Stimulated activated CD8-positive, alpha-beta memory T cell treated with anti-CD3 and anti-CD28 coated beads, Interleukin-7, amount 100 ng/mL, for 48 hours (primary cell): ENCODE measurements at regions not wholly inside any gene's neighbourhood (a gene's known extent, or its start where the extent isn't known, plus 50 kb on each side); places are given as distances from the start of the nearest gene placed in this dataset.
"Not testable (repeated sequence)": the region's sequence is repeated elsewhere in the genome, so short reads cannot be mapped to it uniquely, and the experiment has no call there.

Experiments used
- DNase-seq, 2 donors: peaks; one replicate each; pipeline ENCODE4 v3.0.0-alpha.2; 2020; ENCODE audit warnings: low read depth in 1 of 2; ENCODE audit errors: extremely low read depth in 1 of 2

DNA sequence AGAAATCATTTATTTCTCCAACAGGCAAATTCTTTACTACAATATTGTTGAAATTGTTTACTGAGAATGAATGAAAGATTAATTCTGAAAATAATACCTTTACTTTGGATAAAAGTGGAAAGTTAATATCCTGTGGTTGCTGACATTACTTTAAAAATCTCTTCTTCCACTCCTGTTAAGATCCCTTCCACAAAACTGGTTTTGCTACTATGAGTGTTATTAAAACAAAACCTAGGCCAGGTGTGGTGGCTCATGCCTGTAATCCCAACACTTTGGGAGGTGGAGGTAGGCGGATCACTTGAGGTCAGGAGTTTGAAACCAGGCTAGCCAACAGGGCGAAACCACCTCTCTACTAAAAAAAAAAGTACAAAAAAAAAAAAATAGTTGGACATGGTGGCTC lies 123.9 kb upstream of the CCDC150 start:
- no peak for DNase-seq

DNA sequence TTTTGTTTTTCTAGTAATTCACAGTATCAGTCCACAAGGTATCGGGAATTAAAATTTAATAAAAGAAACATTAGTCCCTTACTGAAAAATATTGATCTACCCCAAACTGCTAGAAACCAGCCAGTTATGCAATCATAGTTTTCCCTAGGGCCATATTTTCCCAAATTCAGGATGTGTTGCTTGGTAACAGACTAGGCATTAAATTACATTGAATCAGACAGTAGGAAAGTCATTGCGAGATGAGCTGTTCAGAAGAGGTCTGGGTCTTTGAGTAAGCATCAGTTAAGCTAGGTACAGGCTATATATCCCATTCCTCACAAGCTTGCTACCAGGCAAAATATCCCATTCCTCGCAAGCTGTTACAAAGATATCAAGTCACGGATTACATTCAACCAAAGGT lies 123.0 kb upstream of the CCDC150 start:
- no peak for DNase-seq

DNA sequence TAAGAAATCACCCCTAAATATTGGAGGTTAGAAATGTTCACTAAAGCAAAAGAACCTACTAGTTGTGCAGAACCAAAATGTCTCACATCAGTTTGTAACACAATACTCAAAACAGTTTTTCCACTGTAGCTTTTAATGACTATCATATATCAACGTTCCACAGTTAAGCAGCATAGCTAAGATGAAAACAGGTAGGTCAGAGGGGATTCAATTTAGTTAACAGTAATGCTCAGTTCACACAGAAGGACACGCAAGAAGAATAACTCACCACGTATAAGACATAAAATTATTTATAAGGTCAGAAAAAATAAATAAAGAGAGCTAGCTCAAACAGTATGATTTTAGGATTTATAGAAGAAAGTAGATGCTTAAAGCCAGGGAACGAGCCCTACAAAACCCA lies 118.9 kb upstream of the CCDC150 start:
- DNase-seq = no peak

DNA sequence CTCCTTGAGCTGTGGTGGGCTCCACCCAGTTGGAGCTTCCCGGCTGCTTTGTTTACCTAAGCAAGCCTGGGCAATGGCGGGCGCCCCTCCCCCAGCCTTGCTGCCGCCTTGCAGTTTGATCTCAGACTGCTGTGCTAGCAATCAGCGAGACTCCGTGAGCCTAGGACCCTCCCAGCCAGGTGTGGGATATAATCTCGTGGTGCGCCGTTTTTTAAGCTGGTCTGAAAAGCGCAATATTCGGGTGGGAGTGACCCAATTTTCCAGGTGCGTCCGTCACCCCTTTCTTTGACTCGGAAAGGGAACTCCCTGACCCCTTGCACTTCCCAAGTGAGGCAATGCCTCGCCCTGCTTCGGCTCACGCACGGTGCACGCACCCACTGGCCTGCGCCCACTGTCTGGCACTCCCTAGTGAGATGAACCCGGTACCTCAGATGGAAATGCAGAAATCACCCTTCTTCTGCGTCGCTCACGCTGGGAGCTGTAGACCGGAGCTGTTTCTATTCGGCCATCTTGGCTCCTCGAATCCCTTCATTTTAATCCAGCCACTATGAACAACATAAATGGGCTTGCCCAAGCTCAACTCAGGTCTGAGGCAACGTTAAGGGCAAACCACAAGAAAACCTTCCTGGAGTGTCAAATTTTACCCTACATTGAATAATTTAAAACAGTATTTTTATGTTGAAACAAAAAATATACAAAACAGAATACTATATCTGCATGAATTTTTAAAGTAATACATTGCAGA lies 112.4 kb upstream of the CCDC150 start:
- DNase-seq = not testable (repeated sequence)

DNA sequence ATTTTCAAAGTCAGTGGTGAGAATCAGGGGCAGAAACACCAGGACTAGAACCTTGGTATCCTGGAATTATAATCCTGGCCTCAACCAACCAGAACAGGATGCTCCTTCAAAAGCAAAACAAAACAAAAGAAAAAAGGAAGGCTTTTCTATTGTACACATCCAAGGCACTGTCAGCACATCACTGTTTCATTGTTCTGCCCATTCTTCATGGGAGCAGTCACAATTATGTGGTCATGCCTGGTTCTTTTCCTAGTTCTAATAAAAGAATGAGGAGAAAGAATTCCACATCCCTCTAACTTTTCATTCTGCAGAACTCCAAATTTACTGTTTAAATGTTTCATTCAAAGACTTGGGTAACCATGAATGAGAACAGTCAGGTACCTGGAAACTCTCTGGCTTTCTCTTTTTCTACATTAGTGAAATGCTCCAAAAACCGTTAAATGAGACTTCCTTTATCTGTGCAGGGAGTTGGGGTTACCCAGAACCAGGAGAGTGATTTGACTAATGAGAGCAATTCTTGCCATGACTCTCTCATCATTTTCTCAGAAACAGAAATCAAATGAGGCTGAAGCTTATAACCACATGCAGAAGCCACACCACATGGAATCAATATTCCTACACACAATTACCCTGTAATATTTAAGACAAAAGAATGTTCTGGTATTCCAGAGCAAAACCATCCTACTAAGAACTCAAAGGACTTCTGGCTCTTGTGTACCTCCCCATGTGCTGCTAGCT lies 110.9 kb upstream of the CCDC150 start:
- no peak for DNase-seq

DNA sequence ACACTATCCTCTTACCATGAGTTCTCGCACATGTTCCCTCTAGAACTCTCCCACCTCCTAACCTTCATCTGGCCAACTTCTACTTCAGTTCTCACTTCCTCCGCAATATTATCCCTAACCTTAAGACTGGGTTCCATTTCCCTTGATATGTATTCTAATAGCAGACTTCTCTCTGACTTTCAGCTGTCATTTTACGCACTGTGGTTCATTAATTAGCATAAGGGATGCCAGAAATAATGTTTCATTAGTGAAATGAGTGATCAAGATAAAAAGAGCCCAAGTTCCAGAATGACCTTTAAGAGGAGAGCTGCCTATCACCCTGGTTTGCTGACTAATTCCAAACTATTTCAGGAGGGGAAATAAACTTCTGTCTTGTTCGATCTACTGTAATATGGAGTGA lies 108.6 kb upstream of the CCDC150 start:
- DNase-seq = no peak

DNA sequence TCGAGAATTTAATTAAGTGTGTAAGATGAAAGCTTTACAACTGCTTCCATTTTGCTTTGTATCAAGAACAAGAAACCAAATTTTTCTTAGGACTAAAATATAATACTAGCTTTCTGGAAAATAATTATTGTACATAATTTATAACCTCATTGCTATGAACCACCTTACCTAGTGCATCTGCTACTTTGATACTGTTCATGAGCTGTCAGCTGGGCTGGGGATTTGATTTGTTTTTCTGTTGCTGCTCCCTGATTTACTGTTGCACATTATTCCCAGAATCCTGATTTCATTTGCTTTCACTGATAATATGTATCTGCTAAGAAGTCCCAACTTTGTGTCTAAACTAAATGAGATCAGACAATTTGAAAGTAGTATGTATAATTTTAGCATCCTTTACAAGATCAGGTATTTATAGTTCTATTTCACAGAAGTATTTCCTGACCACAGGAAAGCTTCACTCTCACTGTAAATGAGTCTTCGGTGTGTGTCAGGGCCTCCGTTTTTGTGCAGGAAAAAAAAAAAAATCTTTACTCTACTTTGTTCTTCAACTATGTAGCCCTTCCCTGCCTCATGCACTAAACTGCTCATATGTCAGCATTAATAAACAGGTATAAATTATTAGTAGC lies 105.6 kb upstream of the CCDC150 start:
- DNase-seq = no peak

DNA sequence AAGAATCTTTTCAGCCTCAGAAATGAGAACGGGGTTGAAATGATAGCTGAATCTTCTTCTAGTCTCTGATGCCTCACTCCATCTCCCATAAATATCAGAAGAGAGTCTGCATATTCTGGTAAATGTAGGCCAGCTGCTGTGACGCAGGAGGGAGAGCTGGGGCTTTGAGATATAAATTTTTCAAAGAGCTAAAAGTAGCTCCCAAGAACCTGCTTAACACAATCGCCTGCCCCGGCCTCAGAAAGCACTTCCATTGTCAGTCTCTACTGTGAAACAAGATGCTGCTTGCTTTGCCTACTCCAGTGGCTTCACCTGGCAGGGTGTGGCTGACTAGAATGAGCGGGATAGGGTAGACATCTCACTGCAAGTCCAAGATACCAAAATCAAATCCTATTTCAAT lies 105.0 kb upstream of the CCDC150 start:
- DNase-seq = no peak

DNA sequence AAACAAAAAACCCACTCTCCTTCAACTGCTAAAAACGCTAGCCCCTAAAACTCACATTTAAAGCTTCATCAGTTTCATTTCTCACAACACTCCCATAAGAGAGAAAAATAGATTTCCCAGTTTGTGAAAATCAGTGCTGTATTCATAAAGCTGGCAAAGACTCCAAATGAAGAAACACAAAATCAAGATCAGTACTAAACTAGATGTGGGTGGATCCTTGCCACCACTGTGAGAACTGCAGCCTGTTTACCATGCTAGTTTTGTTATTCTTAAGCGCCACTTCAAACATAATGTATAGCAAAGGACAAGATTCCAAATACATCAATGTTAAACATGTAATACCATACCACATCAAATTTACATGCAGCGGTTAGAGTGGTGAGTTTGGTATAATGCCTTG lies 104.5 kb upstream of the CCDC150 start:
- DNase-seq = no peak

DNA sequence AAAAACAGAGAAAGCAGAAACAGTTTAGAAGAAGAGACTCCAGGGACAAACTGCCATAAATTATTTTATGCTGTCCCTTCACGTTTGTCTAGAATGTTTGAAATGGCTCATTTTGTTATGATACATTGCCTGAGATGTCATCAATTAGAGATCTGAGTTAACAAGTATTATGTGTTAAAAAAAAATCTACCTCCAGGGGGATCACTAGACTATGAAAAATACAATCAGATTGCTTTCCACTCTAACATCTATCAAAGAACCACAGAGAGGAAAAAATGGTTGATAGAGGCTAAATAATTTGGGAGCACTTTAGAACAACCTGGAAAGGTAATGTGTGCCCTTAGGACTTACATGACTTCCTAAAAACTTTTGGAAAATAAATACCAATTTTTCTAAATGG lies 103.8 kb upstream of the CCDC150 start:
- no peak for DNase-seq

DNA sequence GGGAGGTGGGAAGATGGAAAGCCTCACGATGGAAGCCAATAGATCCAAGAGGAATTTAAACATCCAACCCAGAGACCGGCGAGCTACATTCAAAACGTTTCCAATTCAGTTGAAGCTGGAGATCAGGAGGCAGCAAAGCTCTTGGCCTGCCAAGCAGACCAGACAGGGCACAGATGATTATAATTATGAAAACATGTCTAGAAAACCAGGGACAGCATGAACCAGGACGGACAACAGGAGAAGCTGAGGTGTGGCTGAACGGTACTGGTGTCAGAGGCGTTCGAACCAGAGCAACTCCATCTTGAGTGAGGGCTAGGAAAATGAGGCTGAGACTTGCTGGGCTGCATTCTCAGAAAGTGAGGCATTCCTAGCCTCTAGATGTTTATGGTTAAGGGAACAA lies 102.2 kb upstream of the CCDC150 start:
- no peak for DNase-seq

DNA sequence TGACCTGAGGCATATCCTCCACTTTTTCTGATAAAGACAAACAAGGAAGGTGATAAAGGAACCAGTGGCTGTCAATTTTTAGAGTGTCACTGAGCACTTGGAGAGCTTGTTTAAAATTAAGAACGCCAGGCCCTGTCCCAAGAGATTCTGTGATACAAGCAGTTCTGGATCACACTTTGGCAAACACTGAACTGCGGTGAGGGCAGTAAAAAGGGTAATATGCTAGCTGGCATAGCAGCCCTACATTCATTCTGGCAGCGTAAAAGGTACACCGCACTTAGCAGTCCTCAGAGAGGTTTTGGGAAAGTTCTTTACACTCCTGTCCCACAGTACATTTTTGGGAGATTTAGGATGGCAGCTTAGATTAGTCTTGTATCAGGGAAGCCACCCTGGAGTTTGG lies 101.3 kb upstream of the CCDC150 start:
- no peak for DNase-seq

DNA sequence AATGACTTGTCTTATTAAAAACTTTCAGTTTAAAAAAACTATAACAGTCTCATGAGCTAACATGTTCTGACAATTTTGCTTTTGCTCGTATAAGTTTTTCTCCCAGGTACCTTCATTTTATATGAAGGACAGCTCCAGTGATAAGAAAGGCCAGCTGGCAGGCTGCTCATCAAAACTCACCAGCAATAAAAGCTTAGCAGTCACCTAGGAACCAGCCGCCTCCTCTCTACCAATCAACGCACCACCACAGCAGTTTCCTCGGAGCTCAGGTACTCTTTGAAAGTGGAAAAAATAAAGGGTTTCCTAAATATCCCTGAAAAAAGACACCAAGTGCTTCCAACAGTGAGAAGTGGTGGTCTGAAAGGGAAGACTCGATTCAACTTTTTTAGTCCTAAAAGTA lies 100.9 kb upstream of the CCDC150 start:
- no peak for DNase-seq

DNA sequence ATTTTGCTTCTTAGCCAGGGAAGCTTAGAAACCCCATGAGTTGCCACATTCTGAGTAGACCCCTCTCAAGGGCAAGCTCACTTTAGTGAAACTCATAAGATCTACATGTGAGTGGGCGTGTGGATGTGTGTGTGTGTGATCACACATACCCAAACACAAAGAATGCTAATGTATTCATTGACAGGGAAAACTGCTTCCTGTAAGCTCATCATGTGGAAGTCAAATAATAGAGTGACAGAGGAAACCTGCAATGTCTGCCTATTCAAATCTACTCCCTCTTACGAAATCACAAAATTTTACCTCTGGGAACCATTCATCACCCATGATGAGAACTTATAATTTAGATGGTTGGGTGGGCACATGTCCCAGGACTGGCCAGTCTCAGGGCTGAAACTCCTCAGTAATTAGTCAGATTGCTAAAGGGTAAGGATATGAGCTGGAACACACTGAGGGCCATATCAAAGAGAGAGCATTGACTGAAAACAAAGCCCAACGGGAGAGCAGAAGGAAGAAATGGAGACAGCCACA lies 94.5 kb upstream of the CCDC150 start:
- no peak for DNase-seq

DNA sequence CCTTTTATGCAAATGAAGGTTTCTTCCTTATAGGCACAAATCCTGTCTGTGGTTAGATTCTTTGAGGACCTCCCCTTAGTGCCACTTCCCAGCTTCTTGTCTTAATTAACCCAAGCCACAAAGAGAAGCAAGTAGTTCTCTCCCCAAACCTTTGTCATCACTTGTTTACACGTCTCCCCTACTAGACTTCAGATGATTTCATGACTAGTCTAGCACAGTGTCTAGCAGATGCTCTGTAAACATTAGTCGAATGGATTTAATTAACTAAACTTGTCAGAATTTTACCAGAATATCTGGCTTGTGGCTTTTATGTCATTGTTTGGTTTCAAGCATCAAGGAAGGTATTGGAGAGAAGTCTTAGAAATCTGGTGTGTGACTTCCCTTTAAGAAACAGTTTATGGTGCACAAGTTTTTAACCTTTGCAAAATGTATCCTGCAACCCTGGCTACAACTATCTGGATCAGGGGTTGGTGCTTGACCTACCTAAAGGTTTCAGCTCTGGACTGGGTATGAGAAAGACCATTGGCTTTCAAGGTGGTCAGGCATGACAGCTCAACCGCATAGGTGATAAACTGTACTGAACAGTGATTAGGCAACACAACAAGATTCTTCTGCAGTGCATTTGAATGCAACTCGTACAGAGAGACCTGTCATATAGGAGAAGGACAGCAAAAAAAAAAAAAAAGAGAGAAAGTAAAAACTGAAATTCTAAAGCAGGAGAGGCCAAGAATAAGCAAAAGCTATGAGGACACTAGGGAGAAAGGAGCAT lies 93.2 kb upstream of the CCDC150 start:
- no peak for DNase-seq

DNA sequence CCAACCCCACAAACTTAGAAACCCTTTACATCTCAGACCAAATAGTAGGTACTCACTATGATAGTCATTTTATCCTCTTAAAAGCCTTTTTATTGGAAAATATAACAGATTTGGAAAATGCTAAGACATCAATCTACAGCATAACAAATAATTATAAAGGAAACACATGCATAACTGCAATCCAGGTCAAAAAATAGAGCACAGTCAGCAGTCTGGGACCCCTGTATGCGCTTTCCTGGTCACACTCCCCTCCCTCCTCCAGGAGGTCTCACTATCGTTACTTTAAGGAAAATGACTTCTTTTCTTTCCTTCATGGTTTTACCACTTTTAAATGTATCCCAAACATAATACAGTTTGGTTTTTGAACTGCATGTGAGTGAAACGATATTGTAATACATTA lies 90.5 kb upstream of the CCDC150 start:
- no peak for DNase-seq

DNA sequence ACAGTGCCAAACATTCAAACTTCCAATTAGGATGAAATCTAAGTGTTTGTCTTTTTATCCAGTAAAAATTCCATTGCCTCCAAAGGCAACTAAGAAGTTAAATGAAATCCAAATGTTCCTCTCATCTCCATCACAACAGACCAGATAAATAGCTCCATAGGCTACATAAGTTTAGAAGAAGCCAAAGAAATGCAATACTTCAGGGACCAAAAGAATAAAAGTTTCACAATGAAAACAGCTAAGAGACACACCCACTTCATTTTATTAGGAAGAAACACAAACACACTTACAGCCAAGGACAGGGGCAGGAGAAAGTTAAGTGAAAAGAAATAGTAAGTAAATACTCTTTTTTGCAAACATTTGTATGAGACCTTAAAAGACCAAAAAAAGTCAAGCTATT lies 88.5 kb upstream of the CCDC150 start:
- no peak for DNase-seq

DNA sequence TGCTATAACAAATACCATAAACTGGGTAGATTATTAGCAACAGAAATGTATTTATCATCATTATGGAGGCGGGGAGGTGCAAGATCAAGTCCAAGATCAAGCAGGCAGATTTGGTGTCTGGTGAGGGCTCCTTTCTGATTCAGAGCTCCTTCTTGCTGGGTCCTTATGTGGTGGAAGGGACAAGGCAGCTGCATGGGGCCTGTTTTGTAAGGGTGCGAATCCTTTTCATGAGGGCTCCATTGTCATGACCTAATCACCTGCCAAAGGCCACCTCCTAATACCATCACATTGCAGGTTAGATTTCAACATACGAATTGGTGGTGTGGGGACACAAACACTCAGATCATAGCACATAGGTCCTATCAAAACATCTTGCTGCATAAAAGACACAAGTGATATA lies 84.4 kb upstream of the CCDC150 start:
- no peak for DNase-seq

DNA sequence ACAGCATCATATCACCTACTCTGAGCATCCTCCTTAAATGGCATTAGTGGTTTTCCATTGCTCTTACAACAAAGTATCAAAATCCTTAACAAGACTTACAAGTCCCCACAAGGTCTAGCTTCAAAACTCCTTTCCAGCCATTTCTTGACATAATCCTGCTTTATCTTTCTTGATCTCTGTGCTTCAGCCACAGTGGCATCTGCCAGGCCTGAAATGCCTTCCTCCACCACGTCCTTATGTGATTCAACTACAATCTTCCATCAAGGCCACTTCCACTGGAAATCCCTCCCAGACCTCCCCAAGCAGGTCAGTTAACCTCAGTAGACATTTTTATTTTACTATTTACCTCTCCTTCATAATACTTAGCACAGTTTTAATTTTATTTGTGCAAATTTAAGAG lies 83.8 kb upstream of the CCDC150 start:
- no peak for DNase-seq

DNA sequence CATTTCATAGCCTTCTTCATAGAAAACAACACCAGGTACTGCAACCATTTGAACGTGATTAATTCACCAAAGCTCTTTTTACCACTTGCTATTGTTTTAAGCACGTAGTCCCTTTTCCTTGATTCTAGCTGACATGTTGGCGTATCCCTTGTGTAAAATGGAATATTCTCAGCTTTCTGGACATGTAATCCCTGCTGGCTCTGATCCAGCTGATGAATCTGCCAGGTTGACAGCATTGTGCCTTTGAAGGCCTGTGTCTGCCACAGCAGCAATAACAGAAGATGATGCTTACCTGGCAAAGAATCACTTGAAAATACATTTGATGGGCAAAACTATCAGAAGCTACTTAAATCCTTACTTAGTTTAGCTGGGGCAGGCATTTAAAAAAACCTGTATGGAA lies 81.0 kb upstream of the CCDC150 start:
- DNase-seq = no peak

DNA sequence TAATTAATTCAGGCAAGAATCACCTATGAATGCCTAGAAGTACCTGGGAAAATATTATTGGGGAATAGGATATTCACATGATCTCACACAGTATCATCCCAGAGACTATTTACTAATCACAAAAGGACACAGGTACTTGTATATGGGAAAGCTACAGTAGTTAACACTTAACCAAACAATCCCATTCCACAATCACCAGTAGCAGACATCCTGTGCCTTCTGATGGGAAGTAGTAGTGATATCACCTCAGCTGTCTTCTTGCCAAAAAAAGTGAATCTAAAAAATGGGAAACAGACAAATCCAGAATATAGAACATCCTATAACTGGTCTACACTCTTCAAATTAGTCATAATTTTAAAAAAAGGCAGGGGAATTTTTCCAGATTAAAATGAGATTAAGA lies 75.6 kb upstream of the CCDC150 start:
- no peak for DNase-seq
